Heart left ventricle (tissue), 13 donors: ENCODE measurements at regions not wholly inside any gene's neighbourhood (a gene's known extent, or its start where the extent isn't known, plus 50 kb on each side); places are given as distances from the start of the nearest gene placed in this dataset.

ENCODE experiments used
- POLR2A ChIP-seq, 2 donors: fragments of 450-650 bp; IDR thresholded peaks; one replicate each; pipeline ENCODE4 v1.6.1; 2017; ENCODE audit warnings: antibody characterized with exemption in 2 of 2, mild to moderate bottlenecking in 2 of 2, moderate library complexity in 2 of 2
- TF ChIP-seq, protein P1 (sequence below), 12 donors: fragments of 200-600 bp; sonication (generic) in 4 of 12; IDR thresholded peaks; one replicate each; pipeline versions ENCODE4 v1.5.0 to v1.8.0; 2018 to 2022; ENCODE audit warnings: antibody characterized with exemption in 12 of 12, mild to moderate bottlenecking in 5 of 12
- donor health status: ischemic (EF 13 %, LVEDD 7.1; RV severe dilation, severe dysfunction).
- donor health status: DM: no; HTN: yes; CAD: no.
- donor health status: DM: no; HTN: no; CAD: no.
- donor health status: ischemic (EF 25% LVEDD 6.9; RV normal size, moderate dysfunction).
- donor health status: ischemic (EF 25% LVEDD 5.7; RV mildly dilated, moderate dysfunction).
- donor health status: ischemic (EF 35%, LVEDD 5.7; RV mildly dilated, moderate dysfunction).
- donor health status: nonischemic (EF 11% LVEDD 7.7; RV severe dilation, severe dysfunction).
- donor health status: DM: yes; HTN: yes; CAD: no.
- donor health status: PGD.
- donor health status: ischemic (EF 29% LVEDD 5.4; RV normal size, mild dysfunction).
- donor health status: nonischemic (EF 23%, LVEDD 6.1; RV moderate dilation, normal function).

DNA sequence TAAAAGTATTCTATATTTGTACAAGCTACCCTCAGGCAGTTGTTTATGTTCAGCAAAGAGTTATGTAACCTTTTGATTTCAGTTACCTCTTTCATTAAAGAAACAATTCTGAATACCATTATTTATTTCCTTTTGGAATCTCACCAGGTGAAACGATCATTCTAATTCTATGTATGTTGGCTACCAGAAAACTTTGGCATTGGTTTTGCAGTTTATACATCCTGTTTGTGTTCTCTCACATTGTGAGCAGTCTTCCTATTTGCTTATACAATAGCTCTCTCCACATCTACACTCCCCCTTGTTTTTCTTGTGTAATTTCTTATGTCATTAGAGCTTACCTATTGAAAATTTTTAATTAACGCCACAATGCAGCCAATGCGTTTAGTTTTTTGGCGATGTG, 276.0 kb upstream of the MPDZ start:
- TF ChIP-seq, protein P1, sequence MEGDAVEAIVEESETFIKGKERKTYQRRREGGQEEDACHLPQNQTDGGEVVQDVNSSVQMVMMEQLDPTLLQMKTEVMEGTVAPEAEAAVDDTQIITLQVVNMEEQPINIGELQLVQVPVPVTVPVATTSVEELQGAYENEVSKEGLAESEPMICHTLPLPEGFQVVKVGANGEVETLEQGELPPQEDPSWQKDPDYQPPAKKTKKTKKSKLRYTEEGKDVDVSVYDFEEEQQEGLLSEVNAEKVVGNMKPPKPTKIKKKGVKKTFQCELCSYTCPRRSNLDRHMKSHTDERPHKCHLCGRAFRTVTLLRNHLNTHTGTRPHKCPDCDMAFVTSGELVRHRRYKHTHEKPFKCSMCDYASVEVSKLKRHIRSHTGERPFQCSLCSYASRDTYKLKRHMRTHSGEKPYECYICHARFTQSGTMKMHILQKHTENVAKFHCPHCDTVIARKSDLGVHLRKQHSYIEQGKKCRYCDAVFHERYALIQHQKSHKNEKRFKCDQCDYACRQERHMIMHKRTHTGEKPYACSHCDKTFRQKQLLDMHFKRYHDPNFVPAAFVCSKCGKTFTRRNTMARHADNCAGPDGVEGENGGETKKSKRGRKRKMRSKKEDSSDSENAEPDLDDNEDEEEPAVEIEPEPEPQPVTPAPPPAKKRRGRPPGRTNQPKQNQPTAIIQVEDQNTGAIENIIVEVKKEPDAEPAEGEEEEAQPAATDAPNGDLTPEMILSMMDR (IDR thresholded peaks at IDR 0.05), result no peak
- no peak for TF ChIP-seq POLR2A (IDR thresholded peaks at IDR 0.05)
